GM12878 (cell line): ENCODE measurements at regions not wholly inside any gene's neighbourhood (a gene's known extent, or its start where the extent isn't known, plus 50 kb on each side); places are given as distances from the start of the nearest gene placed in this dataset.

Experiments
- ATAC-seq: fragments of 200-7000 bp; cut with Tn5 transposase; 3 replicates; pipeline ENCODE4 v1.9.1; 2020; ENCODE audit warnings: mild to moderate bottlenecking, moderate library complexity
- BruUV-seq: library from RNA; stranded (reverse); fragments of 400-500 nt; replicated peaks from 2 replicates; lab custom pipeline; 2021; lab: Mats Ljungman, UMichigan
- CTCF ChIA-PET: fragments of 300-600 bp; sonication (Branson Sonifier 250); formaldehyde crosslinking; extraction: SDS; loops from one replicate; lab custom pipeline; 2021; ENCODE audit warnings: inconsistent platforms; lab: Yijun Ruan, JAX
- POLR2A ChIA-PET: fragments of 350-600 bp; formaldehyde crosslinking; extraction: SDS; loops from one replicate; lab custom pipeline; 2021; ENCODE audit warnings: inconsistent platforms; lab: Charles Lee
- RAD21 ChIA-PET: fragments of 300-600 bp; sonication (Branson Sonifier 250); formaldehyde crosslinking; loops from one replicate; lab custom pipeline; 2023; ENCODE audit warnings: antibody characterized with exemption; ENCODE audit not compliant: unreplicated experiment; lab: Charles Lee
- SMC1A ChIA-PET: fragments of 300-600 bp; sonication (Branson Sonifier 250); formaldehyde crosslinking; loops from one replicate; lab custom pipeline; 2023; ENCODE audit not compliant: unreplicated experiment, uncharacterized antibody; lab: Charles Lee
- DNase-seq: peaks from one replicate; pipeline ENCODE4 v3.0.0-alpha.2; 2011; ENCODE audit warnings: low read depth, low spot score
- FAIRE-seq: peaks from 3 replicates; lab custom pipeline; 2011; peaks lifted over from hg19 to GRCh38; lab: Jason Lieb, UNC
- H2AFZ ChIP-seq: 2 replicates; pipeline ENCODE4 v1.6.0; 2011; ENCODE audit warnings: low read depth, low read length, control low read depth; ENCODE audit not compliant: control insufficient read depth
- H3K27ac ChIP-seq: 2 replicates; pipeline ENCODE4 v1.5.1; 2011; ENCODE audit warnings: control low read depth; ENCODE audit not compliant: control insufficient read depth, insufficient read depth
- H3K27me3 ChIP-seq, 2 experiments: replicated peaks in 1 of 2; 2 replicates each; pipeline versions ENCODE4 v1.6.0 to v1.6.1; 2011; ENCODE audit warnings: low read length in 1 of 2; ENCODE audit not compliant: control insufficient read depth in 2 of 2, insufficient read depth in 2 of 2
- H3K36me3 ChIP-seq, 2 experiments: 2 replicates each; pipeline ENCODE4 v1.5.1; 2011; ENCODE audit warnings: low read length in 1 of 2; ENCODE audit not compliant: control insufficient read depth in 2 of 2, insufficient read depth in 2 of 2
- H3K4me1 ChIP-seq: 2 replicates; pipeline ENCODE4 v1.6.1; 2011; ENCODE audit warnings: mild to moderate bottlenecking, low read length, moderate library complexity, mixed read lengths; ENCODE audit not compliant: control insufficient read depth, insufficient read depth
- H3K4me2 ChIP-seq: 2 replicates; pipeline ENCODE4 v1.6.0; 2011; ENCODE audit warnings: control low read depth; ENCODE audit not compliant: control insufficient read depth, insufficient read depth
- H3K4me3 ChIP-seq: fragments of 200-600 bp; sonication (generic); 2 replicates; pipeline ENCODE4 v1.5.1; 2016
- H3K79me2 ChIP-seq: 2 replicates; pipeline ENCODE4 v1.6.0; 2011; ENCODE audit warnings: low read length; ENCODE audit not compliant: control insufficient read depth, insufficient read depth
- H3K9ac ChIP-seq: 2 replicates; pipeline ENCODE4 v1.8.0; 2011; ENCODE audit warnings: low read length, control low read depth, mixed read lengths; ENCODE audit not compliant: control insufficient read depth, insufficient read depth
- H3K9me3 ChIP-seq: replicated peaks from 3 replicates; pipeline ENCODE4 v1.5.1; 2011; ENCODE audit warnings: mild to moderate bottlenecking, low read length; ENCODE audit not compliant: control insufficient read depth, insufficient read depth
- H4K20me1 ChIP-seq: 2 replicates; pipeline ENCODE4 v1.6.0; 2011; ENCODE audit not compliant: control insufficient read depth, insufficient read depth
- BACH1 ChIP-seq: fragments of 450-650 bp; IDR thresholded peaks from 2 replicates; pipeline ENCODE4 v1.6.1; 2017; ENCODE audit warnings: mild to moderate bottlenecking, borderline replicate concordance
- CREB1 ChIP-seq: IDR thresholded peaks from 2 replicates; pipeline ENCODE4 v1.6.1; 2012; ENCODE audit warnings: low read depth, mild to moderate bottlenecking, inconsistent platforms
- IKZF1 ChIP-seq: fragments of 450-650 bp; conservative IDR thresholded peaks from 2 replicates; pipeline ENCODE4 v1.6.1; 2017; ENCODE audit warnings: antibody characterized with exemption, mild to moderate bottlenecking
- TBL1XR1 ChIP-seq: IDR thresholded peaks from 2 replicates; pipeline ENCODE4 v1.6.1; 2012; ENCODE audit warnings: low read depth, low read length, improper control_type of control experiment
- WGBS: methylation state at CpG from one replicate; pipeline ENCODE4 v1.1.6; 2016; ENCODE audit warnings: low lambda C conversion rate; ENCODE audit not compliant: insufficient replicate concordance, insufficient coverage; ENCODE audit errors: missing lambda C conversion rate; 5-methylcytosine and 5-hydroxymethylcytosine counted together
- in situ Hi-C: fragments of 300-500 bp; cut with MboI; formaldehyde crosslinking; loops from 9 replicates; pipeline ENCODE4 v1.14.3; 2018; ENCODE audit warnings: mixed read lengths
- intact Hi-C: fragments of 100-400 bp; cut with micrococcal nuclease; formaldehyde crosslinking; loops from one replicate; pipeline ENCODE4 v1.14.2; 2022; ENCODE audit not compliant: unreplicated experiment
- TF ChIP-seq, protein P1 (sequence below): IDR thresholded peaks from 2 replicates; pipeline ENCODE4 v1.6.1; 2011; ENCODE audit warnings: borderline replicate concordance, low read depth, mild to moderate bottlenecking, moderate library complexity, mixed read lengths, low read length; ENCODE audit not compliant: insufficient read depth; ENCODE audit errors: extremely low read length
- TF ChIP-seq, protein P2 (sequence below): fragments of 150-350 bp; IDR thresholded peaks from 2 replicates; pipeline ENCODE4 v1.6.1; 2014; ENCODE audit warnings: mild to moderate bottlenecking, low read depth, low read length

GRCh38 chr10:108578258-108578657 lies 1345.1 kb downstream of the XPNPEP1 start (continued):
- TF ChIP-seq, protein P1, sequence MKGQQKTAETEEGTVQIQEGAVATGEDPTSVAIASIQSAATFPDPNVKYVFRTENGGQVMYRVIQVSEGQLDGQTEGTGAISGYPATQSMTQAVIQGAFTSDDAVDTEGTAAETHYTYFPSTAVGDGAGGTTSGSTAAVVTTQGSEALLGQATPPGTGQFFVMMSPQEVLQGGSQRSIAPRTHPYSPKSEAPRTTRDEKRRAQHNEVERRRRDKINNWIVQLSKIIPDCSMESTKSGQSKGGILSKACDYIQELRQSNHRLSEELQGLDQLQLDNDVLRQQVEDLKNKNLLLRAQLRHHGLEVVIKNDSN = no peak
- TF ChIP-seq, all 136 proteins: peak for 0

- in situ Hi-C loops (no loop called here), intact Hi-C loops (no loop called here)
- POLR2A ChIA-PET = no interaction called here
- Histone ChIP-seq H3K9me3 (no peaks in the 10 kb centered on the region), H3K27ac (no peak overlapping the region), H4K20me1 (no peaks in the 10 kb centered on the region), H3K79me2 (no peaks in the 10 kb centered on the region), H3K4me3 (no peak overlapping the region), H3K4me1 (no peaks in the 10 kb centered on the region), H3K27me3 (no peaks in the 10 kb centered on the region), H3K36me3 (no peaks in the 10 kb centered on the region), H3K9ac (no peak overlapping the region), H2AFZ (no peak overlapping the region), H3K4me2 (no peak overlapping the region)
- TF ChIP-seq BACH1 (no peak), IKZF1 (no peak), TBL1XR1 (no peak), CREB1 (no peak)
- TF ChIP-seq, protein P2, sequence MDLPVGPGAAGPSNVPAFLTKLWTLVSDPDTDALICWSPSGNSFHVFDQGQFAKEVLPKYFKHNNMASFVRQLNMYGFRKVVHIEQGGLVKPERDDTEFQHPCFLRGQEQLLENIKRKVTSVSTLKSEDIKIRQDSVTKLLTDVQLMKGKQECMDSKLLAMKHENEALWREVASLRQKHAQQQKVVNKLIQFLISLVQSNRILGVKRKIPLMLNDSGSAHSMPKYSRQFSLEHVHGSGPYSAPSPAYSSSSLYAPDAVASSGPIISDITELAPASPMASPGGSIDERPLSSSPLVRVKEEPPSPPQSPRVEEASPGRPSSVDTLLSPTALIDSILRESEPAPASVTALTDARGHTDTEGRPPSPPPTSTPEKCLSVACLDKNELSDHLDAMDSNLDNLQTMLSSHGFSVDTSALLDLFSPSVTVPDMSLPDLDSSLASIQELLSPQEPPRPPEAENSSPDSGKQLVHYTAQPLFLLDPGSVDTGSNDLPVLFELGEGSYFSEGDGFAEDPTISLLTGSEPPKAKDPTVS = no peak
- BruUV-seq = no TSS peak
- RAD21 ChIA-PET = no interaction called here
- CTCF ChIA-PET = no interaction called here
- FAIRE-seq (no peak), ATAC-seq (no peak), DNase-seq (no peak)
- WGBS = 85% methylated on average over 1 of the region's 1 CpG
- SMC1A ChIA-PET = no interaction called here
These were observed 1349.1 kb downstream of the XPNPEP1 start for GRCh38 chr10:108574233-108574632.
